Putamen (tissue), 1 donor: ENCODE measurements at regions not wholly inside any gene's neighbourhood (a gene's known extent, or its start where the extent isn't known, plus 50 kb on each side); places are given as distances from the start of the nearest gene placed in this dataset.
"Not testable (repeated sequence)": the region's sequence is repeated elsewhere in the genome, so short reads cannot be mapped to it uniquely, and the experiment has no call there.

Experiments
- DNase-seq: peaks from one replicate; pipeline ENCODE4 v3.0.0-alpha.2; 2016; ENCODE audit warnings: low spot score

DNA sequence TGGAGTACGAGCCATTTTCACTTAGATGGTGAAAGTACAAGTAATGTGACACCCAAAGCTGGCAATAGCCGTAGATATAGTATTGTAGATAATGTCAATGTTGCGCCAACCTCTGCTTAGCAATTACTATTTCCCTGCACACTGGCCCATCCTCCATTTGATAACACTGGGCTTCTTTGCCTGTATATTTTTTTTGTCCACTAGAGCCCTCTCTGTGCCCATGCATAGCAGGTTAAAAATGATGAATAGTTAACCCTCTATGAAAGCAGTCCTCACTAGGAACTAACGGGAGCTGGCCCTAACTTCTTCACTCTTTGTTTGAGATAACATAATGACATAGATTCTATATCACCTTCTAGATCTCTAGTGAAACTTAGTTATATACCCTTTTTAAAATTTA, 416.8 kb downstream of the TUSC1 start:
- DNase-seq: no peak

DNA sequence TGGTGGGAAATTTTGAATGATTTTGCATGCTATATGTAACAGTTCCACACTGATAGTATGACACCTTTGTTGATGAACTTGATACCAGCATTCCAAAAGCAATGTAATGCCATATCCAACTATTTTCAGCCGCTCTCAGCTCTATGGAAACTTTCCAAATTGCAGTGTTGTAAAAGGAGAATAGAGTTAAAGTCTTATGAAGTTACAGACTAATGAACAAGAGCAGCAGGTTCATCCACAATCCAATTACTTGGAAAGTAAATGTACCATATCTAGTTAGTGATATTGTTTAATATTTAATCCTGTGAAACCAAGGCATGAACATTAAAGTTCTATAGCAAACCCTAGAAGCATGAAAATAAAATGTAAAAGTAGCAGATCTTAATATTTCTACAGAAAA, 418.2 kb downstream of the TUSC1 start:
- DNase-seq: no peak

- DNase-seq: no peak
These were observed 423.0 kb downstream of the TUSC1 start for GRCh38 chr9:25255216-25255615.

DNA sequence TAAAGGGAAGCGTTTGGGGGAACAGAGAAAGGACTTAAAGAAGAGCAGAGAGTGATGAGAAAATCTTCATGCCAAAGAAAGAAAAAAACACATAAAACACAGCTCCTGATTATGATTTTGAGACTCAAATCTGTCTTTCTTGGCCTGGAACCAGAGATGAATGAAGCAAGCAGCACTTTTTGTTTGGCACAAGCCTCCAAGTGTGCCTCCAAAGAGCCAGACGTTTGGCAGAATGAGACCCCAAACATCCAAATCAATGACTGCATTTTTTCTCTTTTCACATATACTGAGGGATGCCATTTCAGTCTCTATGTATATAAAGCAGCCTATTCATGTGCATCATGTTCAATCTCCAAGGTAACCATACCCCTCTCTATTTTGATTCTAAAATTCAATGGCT, 424.2 kb downstream of the TUSC1 start:
- no peak for DNase-seq

- DNase-seq: no peak
These were observed 436.8 kb downstream of the TUSC1 start for GRCh38 chr9:25241421-25241820.

DNA sequence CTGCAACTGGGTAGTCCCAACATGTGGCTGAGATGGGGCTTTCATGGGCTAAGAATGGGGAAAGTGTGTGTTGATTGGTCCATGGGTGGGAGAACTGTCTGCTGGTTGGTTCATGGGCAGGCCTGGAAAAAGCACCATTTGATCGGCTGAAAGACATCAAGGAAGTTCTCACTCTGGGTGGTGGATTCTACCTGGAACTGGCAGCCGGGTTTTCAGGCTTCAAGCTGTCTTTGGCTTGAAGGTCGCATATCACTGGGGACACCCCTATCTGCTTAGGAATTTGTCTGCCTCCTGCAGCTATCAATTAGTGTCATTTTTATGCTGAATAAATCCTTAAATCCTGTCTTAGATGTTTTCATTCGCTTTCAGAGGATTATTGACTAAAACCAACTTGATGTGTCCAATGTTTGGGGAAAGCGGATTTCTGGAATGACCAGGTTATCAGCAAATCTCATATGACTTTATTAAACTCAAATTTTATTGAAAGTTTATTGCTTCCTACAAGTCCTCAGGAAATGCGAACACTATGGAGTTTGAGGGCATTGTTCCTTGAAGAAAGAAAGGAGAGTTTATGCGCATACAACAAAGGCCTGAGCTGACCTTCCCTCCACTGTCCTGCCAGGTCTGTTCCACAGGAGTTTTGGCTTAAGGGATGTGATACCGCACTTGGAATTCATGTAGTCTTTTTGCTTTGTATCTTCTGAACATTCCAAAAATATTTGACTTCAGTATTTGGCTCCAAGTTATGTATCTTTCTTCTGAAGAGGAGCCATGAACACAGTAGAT, 451.1 kb downstream of the TUSC1 start:
- DNase-seq: no peak

DNA sequence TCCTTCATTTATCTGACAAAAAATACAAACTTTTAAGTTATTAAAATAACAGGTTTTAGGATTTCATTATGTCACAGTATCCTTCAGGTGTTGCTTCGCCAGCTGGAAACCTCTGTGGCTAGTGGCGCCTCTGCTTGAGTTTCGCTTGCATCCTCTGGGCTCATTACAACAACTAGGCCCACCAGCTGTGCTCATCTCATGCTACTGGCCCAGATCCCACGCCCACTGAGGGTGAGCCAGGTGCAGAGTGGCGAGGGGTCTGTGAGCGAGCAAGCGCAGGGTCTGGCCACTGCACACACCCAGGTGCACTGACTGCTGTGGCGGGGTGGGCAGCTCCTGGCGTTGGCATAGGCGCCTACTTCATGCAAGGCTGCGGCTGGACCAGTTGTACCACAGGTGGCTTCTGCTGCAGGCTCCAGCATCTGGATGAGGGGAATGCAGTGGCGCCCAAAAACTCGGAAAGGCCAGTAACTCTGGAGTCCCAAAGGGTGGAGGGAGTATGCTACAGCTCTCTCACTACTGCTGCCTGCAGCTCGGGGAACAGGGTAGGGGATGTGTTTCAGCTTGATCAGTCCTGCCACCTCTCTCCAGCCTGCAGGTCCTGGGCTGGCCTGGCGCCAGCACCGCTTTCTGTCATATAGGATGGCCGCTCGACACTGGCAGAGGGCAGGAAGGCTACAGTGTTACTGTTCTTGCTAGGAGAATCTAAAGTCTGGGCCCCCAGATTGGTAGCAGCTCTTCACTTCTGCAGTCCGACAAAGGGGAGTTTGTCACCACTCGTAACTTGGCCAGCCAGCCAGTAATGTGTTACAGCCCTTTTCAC, 452.1 kb downstream of the TUSC1 start:
- DNase-seq: no peak

DNA sequence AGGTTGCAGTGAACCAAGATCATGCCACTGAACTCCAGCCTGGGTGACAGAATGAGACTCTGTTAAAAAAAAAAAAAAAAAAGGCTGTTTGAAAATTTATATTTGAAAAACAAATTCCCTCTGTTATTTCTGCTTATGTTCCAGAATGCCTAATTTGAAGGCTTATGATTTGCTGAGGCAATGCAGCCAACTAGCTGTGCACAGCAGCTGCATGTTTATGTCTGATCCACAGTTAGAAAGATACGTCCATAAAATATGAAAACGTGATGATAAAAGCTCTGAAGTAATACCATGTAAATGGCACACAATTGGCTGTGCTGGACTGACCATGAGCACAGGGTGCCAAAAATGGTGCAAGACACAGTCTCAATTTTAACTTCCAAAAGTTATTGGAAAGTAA, 453.2 kb downstream of the TUSC1 start:
- DNase-seq: no peak

DNA sequence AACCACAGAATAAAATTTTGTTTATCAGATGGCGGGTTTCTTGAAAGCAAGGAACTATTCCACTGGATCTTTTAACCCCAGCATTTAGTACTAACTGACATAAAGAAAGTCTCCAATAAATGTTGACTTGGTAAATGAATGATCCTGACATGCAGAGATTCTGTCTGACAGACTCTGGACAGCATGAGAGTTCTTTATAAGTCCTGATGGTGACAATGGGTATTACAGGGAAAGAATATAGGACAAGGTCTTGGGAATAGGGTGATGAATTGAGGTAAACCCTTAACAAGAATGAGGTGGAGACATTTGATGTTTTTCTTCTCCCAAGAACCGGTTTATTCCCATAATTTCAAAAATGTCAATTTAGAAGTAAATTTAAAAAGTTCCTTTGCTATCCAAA, 453.9 kb downstream of the TUSC1 start:
- no peak for DNase-seq

DNA sequence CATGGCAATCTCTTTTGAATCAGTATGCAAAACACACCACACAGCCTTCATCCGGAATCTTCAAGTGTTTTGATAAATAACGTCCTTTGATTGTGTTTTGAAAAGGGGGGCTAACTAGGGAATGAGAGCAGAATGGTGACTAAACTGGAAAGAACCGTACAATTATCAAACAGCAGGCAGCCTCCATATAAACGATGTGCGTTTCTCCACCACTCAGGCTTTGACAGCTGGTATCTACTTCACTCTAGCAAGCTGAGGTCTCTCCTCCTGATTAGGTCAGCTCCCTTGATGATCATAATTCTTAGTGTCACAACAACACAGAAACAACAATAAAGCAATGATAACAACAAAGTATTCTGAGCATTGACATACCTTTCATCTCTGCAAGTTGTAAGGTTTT, 465.9 kb downstream of the TUSC1 start:
- DNase-seq: no peak

DNA sequence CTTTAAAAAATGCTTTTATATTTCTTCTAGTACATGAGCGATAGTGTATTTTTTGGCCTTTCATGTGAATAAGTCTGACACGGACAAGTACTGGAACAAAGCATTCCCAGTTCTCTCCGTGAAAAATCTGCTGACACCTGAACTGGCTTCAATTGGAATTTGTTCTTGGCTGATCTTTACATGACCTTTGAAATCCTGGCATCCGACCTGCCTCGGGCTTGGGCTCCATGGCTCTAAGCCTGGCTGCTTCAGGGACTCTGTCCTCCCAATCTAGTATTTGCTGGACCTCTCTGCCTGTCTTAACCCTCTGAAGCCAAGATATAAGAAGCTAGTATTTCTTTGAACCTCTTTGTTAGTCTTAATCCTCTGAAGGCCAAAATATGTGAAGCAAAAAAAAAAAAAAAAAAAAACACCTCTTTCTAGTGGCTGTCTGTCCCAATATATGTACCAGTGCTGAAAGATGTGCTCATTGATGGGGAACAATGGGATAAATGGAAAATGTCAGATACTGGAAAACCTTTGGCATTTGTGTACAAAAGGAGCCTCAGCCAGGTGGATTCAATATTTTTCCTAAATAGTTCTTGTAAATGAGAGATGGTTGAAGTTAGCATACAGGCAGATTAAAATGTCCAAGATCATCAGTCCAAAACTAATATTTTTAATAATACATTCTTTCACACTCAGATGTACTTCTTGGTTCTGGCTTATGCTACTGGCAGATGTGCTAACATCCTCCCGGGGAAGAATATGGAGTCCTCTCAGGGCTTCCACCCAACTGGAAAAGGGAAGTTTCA, 470.6 kb downstream of the TUSC1 start:
- DNase-seq: no peak

- DNase-seq: no peak
These were observed 472.2 kb downstream of the TUSC1 start for GRCh38 chr9:25206027-25206426.

DNA sequence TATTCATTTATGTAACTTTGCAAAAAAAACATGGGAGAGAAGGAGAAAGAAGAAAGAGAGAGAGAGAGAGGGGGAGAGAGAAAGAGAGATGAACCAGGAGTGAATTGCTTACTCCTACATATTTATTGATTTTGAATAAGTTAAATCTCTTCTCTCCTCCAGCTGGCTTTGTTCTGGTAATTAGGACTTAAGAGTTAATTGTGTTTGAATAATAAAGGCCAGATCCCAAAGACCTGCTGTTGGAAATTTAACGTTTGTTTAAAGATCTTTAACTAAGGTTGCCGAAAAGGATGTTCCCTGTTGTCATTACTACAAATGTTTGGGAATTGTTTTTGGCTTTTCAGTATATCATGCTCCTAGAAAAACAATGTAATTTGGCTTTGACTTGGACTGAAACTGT, 473.0 kb downstream of the TUSC1 start:
- no peak for DNase-seq

DNA sequence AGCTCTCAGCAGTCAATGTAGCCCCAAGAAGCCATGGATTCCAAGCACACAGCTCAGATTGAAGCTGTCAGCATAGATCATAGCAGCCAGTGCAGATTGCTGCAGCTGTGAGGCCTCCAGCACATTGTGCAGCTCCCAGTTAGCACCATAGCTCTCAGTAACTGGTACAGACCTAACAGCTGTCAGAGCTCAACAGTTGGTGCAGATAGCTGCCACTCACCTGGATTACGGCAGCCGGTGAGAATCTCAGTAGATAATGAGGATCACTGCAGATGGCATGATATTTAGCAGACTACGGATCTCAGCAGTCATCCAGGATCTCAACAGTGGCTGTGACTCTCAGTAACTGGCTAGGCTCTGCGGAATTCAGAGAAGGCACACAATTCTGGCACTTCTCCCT, 500.4 kb downstream of the TUSC1 start:
- no peak for DNase-seq

DNA sequence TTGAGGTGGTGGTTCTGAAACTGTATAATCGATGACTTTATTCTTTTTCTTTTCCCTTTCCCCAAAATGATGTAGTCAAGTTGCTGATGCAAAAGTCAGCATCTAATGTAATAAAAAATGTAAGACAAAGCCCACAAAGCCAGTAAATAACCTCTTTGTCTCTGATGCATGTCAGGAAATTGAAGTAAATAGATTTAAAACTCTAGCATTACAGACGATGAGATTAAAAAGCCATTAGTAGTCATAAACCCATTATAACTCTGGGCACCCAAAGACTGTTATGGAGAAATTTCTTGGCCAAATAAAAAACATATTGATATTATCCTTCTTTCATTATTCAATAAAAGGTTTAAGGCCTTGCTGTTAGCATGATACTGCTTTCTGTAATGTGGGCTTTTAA, 548.7 kb downstream of the TUSC1 start:
- no peak for DNase-seq

- DNase-seq: no peak
These were observed 556.4 kb downstream of the TUSC1 start for GRCh38 chr9:25121811-25122210.

GRCh38 chr9:25119041-25119440, 559.2 kb downstream of the TUSC1 start:
- no peak for DNase-seq

DNA sequence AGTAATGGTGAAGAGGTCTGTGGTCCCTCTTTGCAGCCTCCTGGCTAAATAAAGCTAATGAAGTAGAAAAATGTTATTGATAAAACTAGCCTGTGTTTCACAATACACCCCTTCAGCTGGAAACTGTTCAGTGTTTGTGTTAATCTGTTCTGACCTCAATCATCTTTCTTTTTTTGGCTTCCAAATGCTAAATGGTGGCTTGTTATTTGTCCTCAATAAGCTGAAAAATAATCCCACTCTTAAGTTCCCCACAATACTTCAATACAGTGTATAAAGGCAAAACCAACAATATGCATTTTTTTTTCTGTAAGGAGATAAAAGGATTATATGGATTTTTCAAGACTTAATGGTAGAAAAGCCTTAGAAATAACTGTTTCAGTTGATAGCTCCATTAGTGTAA, 560.5 kb downstream of the TUSC1 start:
- no peak for DNase-seq

DNA sequence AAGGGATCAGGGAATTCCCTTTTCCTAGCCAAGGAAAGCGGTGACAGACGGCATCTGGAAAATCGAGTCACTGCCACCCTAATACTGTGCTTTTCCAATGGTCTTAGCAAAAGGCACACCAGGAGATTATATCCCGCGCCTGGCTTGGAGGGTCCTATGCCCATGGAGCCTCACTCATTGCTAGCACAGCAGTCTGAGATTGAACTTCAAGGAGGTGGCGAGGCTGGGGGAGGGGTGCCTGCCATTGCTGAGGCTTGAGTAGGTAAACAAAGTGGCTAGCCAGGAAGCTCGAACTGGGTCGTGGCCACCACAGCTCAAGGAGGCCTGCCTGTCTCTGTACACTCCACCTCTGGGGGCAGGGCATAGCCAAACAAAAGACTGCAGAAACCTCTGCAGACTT, 556.5 kb upstream of the IZUMO3 start:
- DNase-seq: not testable (repeated sequence)

- no peak for DNase-seq
These were observed 548.8 kb upstream of the IZUMO3 start for GRCh38 chr9:25094518-25094917.

GRCh38 chr9:25078202-25078601, 532.5 kb upstream of the IZUMO3 start:
- no peak for DNase-seq

DNA sequence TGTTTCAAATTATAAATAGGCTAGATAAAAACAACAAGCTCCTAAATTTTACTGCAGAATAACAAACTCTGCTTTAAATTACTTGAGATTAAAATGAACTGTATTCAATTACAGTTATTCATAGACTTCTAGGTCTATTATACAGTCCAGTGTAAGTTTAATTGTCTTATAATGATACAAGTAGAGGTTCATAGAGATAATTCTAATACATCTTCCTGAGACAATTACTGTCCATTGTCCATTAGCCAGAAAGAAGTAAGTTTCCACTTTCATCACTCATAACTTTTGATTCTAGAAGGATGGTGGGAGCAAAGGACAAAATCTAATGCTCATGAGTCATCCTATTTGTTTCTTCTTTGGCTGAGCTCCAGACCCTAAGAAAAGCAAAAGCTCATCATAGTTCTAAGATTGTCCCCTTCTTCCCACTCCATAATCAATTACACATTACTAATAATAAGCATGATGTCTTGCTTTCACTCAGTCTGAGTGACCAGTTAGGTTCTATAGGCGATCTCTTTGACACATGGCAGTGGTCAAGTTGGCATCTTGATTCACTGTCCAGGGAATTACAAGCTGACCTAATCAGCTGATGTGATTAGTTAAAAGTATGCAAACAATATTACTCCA, 502.5 kb upstream of the IZUMO3 start:
- no peak for DNase-seq
